ENCODE measurements at regions not wholly inside any gene's neighbourhood (a gene's known extent, or its start where the extent isn't known, plus 50 kb on each side); places are given as distances from the start of the nearest gene placed in this dataset.

DNA sequence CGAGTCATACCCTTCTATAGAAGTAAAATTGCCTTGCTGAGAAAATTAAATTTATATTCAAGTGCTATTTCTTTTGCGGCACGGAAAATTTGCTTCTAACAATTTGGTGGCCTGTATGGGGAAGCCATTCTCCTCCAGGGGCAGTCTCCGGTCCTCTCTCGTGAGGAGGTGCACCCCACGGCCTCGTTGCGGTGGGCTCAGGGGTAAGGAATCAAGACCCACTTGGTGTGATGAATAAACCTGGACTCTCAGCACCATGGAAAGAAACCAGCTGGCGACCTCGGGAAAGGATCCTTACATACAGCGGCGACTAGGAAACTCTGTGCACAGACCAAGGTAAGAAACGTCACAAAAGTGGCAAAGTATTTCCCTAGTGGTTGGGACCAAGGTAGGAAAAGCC is 252.9 kb downstream of the DPY19L2 start:
- ChIA-PET POLR2A (no interaction called here), CTCF (no interaction called here)
- Mint-ChIP-seq H3K27ac (no peak overlapping the region), H3K27me3 (ENCODE audit: low read depth) (no peaks in the 10 kb centered on the region), H3K4me3 (no peak overlapping the region), H3K4me1 (peaks cover 13% of the 10 kb centered on the region), H3K36me3 (peaks cover 10% of the 10 kb centered on the region), H3K9me3 (peaks cover 21% of the 10 kb centered on the region)
- no peak for DNase-seq (ENCODE audit: low spot score)
- TF ChIP-seq NR2C2 (CRISPR knock-in tag; IDR thresholded peaks at IDR 0.05) (no peak), ZNF281 (CRISPR knock-in tag; IDR thresholded peaks at IDR 0.05) (no peak), TP53 (CRISPR knock-in tag; IDR thresholded peaks at IDR 0.05) (no peak), NFATC4 (CRISPR knock-in tag; IDR thresholded peaks at IDR 0.05) (no peak), NFYB (CRISPR knock-in tag; conservative IDR thresholded peaks at IDR 0.05; ENCODE audit: low read depth) (no peak), ZNF317 (CRISPR knock-in tag; IDR thresholded peaks at IDR 0.05; ENCODE audit: borderline replicate concordance, low read depth) (no peak), PRDM15 (CRISPR knock-in tag; IDR thresholded peaks at IDR 0.05) (no peak)
- TF ChIP-seq, protein P1, sequence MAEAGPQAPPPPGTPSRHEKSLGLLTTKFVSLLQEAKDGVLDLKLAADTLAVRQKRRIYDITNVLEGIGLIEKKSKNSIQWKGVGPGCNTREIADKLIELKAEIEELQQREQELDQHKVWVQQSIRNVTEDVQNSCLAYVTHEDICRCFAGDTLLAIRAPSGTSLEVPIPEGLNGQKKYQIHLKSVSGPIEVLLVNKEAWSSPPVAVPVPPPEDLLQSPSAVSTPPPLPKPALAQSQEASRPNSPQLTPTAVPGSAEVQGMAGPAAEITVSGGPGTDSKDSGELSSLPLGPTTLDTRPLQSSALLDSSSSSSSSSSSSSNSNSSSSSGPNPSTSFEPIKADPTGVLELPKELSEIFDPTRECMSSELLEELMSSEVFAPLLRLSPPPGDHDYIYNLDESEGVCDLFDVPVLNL (CRISPR knock-in tag; IDR thresholded peaks at IDR 0.05; ENCODE audit: borderline replicate concordance, low read depth), result no peak
- TF ChIP-seq, protein P2, sequence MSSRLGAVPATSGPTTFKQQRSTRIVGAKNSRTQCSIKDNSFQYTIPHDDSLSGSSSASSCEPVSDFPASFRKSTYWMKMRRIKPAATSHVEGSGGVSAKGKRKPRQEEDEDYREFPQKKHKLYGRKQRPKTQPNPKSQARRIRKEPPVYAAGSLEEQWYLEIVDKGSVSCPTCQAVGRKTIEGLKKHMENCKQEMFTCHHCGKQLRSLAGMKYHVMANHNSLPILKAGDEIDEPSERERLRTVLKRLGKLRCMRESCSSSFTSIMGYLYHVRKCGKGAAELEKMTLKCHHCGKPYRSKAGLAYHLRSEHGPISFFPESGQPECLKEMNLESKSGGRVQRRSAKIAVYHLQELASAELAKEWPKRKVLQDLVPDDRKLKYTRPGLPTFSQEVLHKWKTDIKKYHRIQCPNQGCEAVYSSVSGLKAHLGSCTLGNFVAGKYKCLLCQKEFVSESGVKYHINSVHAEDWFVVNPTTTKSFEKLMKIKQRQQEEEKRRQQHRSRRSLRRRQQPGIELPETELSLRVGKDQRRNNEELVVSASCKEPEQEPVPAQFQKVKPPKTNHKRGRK (CRISPR knock-in tag; IDR thresholded peaks at IDR 0.05; ENCODE audit: borderline replicate concordance), result no peak
- TF ChIP-seq, protein P3, sequence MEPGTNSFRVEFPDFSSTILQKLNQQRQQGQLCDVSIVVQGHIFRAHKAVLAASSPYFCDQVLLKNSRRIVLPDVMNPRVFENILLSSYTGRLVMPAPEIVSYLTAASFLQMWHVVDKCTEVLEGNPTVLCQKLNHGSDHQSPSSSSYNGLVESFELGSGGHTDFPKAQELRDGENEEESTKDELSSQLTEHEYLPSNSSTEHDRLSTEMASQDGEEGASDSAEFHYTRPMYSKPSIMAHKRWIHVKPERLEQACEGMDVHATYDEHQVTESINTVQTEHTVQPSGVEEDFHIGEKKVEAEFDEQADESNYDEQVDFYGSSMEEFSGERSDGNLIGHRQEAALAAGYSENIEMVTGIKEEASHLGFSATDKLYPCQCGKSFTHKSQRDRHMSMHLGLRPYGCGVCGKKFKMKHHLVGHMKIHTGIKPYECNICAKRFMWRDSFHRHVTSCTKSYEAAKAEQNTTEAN (CRISPR knock-in tag; IDR thresholded peaks at IDR 0.05), result no peak
- ATAC-seq, result no peak

- no peak overlapping the region for H3K27ac Mint-ChIP-seq
- POLR2A ChIA-PET, result no interaction called here
- CTCF ChIA-PET, result no interaction called here
Observed at GRCh38 chr12:63410197-63410596, 258.1 kb downstream of the DPY19L2 start.

More at GRCh38 chr12:63410197-63410596, 258.1 kb downstream of the DPY19L2 start:
- no peak overlapping the region for H3K4me3 Mint-ChIP-seq
- TF ChIP-seq ETV6 (CRISPR knock-in tag; IDR thresholded peaks at IDR 0.05) (no peak), TCF7 (CRISPR knock-in tag; IDR thresholded peaks at IDR 0.05; ENCODE audit: low read depth) (no peak), HMGXB4 (CRISPR knock-in tag; IDR thresholded peaks at IDR 0.05) (no peak), ZNF281 (CRISPR knock-in tag; IDR thresholded peaks at IDR 0.05) (no peak), ZNF416 (CRISPR knock-in tag; IDR thresholded peaks at IDR 0.05) (no peak)
- H3K36me3 Mint-ChIP-seq, result peaks cover 7% of the 10 kb centered on the region
- peaks cover 28% of the 10 kb centered on the region for H3K9me3 Mint-ChIP-seq
- DNase-seq (ENCODE audit: low spot score) (no peak), ATAC-seq (no peak; the same call in 1 of the 2 replicates)
- no peaks in the 10 kb centered on the region for H3K27me3 Mint-ChIP-seq (ENCODE audit: low read depth)
- peaks cover 3% of the 10 kb centered on the region; the same call in 1 of the 2 replicates for H3K4me1 Mint-ChIP-seq

All from WTC11 (cell line).